IMR-90 (cell line): ENCODE measurements at regions not wholly inside any gene's neighbourhood (a gene's known extent, or its start where the extent isn't known, plus 50 kb on each side); places are given as distances from the start of the nearest gene placed in this dataset.

ENCODE experiments used
- ATAC-seq: fragments of 200-7000 bp; cut with Tn5 transposase; 2 replicates; pipeline ENCODE4 v1.9.1; 2020; ENCODE audit warnings: low read depth, mild to moderate bottlenecking, moderate library complexity
- BruUV-seq: library from RNA; stranded (reverse); fragments of 400-500 nt; replicated peaks from 2 replicates; lab custom pipeline; 2021; lab: Mats Ljungman, UMichigan
- CTCF ChIA-PET: fragments of 300-600 bp; formaldehyde crosslinking; extraction: SDS; loops from one replicate; lab custom pipeline; 2021; ENCODE audit warnings: antibody characterized with exemption; lab: Yijun Ruan, JAX
- POLR2A ChIA-PET: fragments of 300-600 bp; sonication (Branson Sonifier 250); formaldehyde crosslinking; loops from one replicate; lab custom pipeline; 2022; ENCODE audit warnings: antibody characterized with exemption; ENCODE audit not compliant: unreplicated experiment; lab: Charles Lee
- DNase-seq: peaks from one replicate; pipeline ENCODE4 v3.0.0; 2013
- H2AFZ ChIP-seq: replicated peaks from 2 replicates; pipeline ENCODE3; 2013; ENCODE audit warnings: low read length, mild to moderate bottlenecking; ENCODE audit not compliant: poor library complexity
- H2AK5ac ChIP-seq: 2 replicates; pipeline ENCODE4 v1.6.1; 2013; ENCODE audit warnings: low read depth, low read length, inconsistent platforms
- H2AK9ac ChIP-seq: replicated peaks from 2 replicates; pipeline ENCODE3; 2013; ENCODE audit warnings: mild to moderate bottlenecking, low read depth, low read length, moderate library complexity; ENCODE audit not compliant: poor library complexity
- H2BK120ac ChIP-seq: 2 replicates; pipeline ENCODE4 v1.6.1; 2013; ENCODE audit warnings: low read depth, low read length, inconsistent platforms
- H2BK15ac ChIP-seq: 3 replicates; pipeline ENCODE4 v1.6.1; 2013; ENCODE audit warnings: low read depth, low read length, inconsistent platforms
- H2BK20ac ChIP-seq: 2 replicates; pipeline ENCODE4 v1.6.1; 2013; ENCODE audit warnings: low read depth, mild to moderate bottlenecking, inconsistent platforms, low read length, moderate library complexity
- H2BK5ac ChIP-seq: 2 replicates; pipeline ENCODE4 v1.6.1; 2013; ENCODE audit warnings: mild to moderate bottlenecking, low read depth, low read length, inconsistent platforms; ENCODE audit not compliant: poor library complexity, severe bottlenecking
- H3K14ac ChIP-seq: replicated peaks from 2 replicates; pipeline ENCODE4 v1.6.1; 2013; ENCODE audit warnings: low read depth, low read length, inconsistent platforms
- H3K18ac ChIP-seq: 2 replicates; pipeline ENCODE4 v1.6.1; 2013; ENCODE audit warnings: low read depth, low read length, control low read depth
- H3K23ac ChIP-seq: 2 replicates; pipeline ENCODE4 v1.6.1; 2013; ENCODE audit warnings: low read depth, low read length, inconsistent platforms
- H3K27ac ChIP-seq: 2 replicates; pipeline ENCODE4 v1.5.1; 2013; ENCODE audit warnings: mild to moderate bottlenecking, control low read depth, low read length; ENCODE audit not compliant: insufficient read depth
- H3K27me3 ChIP-seq: 2 replicates; pipeline ENCODE4 v1.6.1; 2013; ENCODE audit warnings: low read length; ENCODE audit not compliant: control insufficient read depth, insufficient read depth
- H3K36me3 ChIP-seq: 2 replicates; pipeline ENCODE4 v1.6.1; 2013; ENCODE audit warnings: low read length, mixed read lengths; ENCODE audit not compliant: control insufficient read depth, insufficient read depth
- H3K4ac ChIP-seq: 2 replicates; pipeline ENCODE4 v1.6.1; 2013; ENCODE audit warnings: low read depth, low read length, inconsistent platforms
- H3K4me1 ChIP-seq: 2 replicates; pipeline ENCODE4 v1.6.1; 2013; ENCODE audit warnings: low read length, mixed read lengths; ENCODE audit not compliant: control insufficient read depth, insufficient read depth
- H3K4me2 ChIP-seq: 2 replicates; pipeline ENCODE4 v1.6.1; 2013; ENCODE audit warnings: low read depth, mild to moderate bottlenecking, control low read depth, low read length, moderate library complexity
- H3K4me3 ChIP-seq: 2 replicates; pipeline ENCODE4 v1.5.1; 2013; ENCODE audit warnings: low read depth, mild to moderate bottlenecking, control low read depth, low read length, moderate library complexity; ENCODE audit not compliant: insufficient read depth
- H3K56ac ChIP-seq: 2 replicates; pipeline ENCODE4 v1.6.1; 2013; ENCODE audit warnings: low read length, inconsistent platforms; ENCODE audit not compliant: insufficient read depth; ENCODE audit errors: extremely low read depth
- H3K79me1 ChIP-seq, 2 experiments: 2 replicates each; pipeline ENCODE4 v1.6.1; 2013; ENCODE audit warnings: low read length in 2 of 2, inconsistent platforms in 1 of 2, low read depth in 1 of 2
- H3K9ac ChIP-seq: 2 replicates; pipeline ENCODE4 v1.6.1; 2013; ENCODE audit warnings: low read depth, low read length, control low read depth
- H3K9me1 ChIP-seq: 2 replicates; pipeline ENCODE4 v1.6.1; 2013; ENCODE audit warnings: low read length, inconsistent platforms; ENCODE audit not compliant: insufficient read depth
- H3K9me3 ChIP-seq: 2 replicates; pipeline ENCODE4 v1.6.1; 2013; ENCODE audit warnings: low read length; ENCODE audit not compliant: control insufficient read depth, insufficient read depth
- H4K20me1 ChIP-seq: 2 replicates; pipeline ENCODE4 v1.6.1; 2013; ENCODE audit warnings: low read length, inconsistent platforms; ENCODE audit not compliant: insufficient read depth
- H4K5ac ChIP-seq: 2 replicates; pipeline ENCODE4 v1.6.1; 2013; ENCODE audit warnings: mild to moderate bottlenecking, low read depth, low read length, control low read depth
- H4K8ac ChIP-seq, 2 experiments: 2 replicates each; pipeline ENCODE4 v1.6.1; 2013; ENCODE audit warnings: low read depth in 2 of 2, low read length in 2 of 2, control low read depth in 1 of 2, inconsistent platforms in 1 of 2
- H4K91ac ChIP-seq: 2 replicates; pipeline ENCODE4 v1.6.1; 2013; ENCODE audit warnings: low read depth, low read length, inconsistent platforms; ENCODE audit not compliant: insufficient read depth
- BHLHE40 ChIP-seq: fragments of 150-350 bp; IDR thresholded peaks from 2 replicates; pipeline ENCODE4 v1.6.1; 2016; ENCODE audit warnings: mild to moderate bottlenecking, low read depth, low read length
- CEBPB ChIP-seq: IDR thresholded peaks from 2 replicates; pipeline ENCODE4 v1.6.1; 2012; ENCODE audit warnings: low read depth, low read length, improper control_type of control experiment
- CHD1 ChIP-seq: IDR thresholded peaks from 2 replicates; pipeline ENCODE4 v1.6.1; 2012; ENCODE audit warnings: low read depth, low read length, improper control_type of control experiment
- ELK1 ChIP-seq: fragments of 150-350 bp; IDR thresholded peaks from 2 replicates; pipeline ENCODE4 v1.6.1; 2016; ENCODE audit warnings: low read depth, mild to moderate bottlenecking, low read length, moderate library complexity, borderline replicate concordance
- FOS ChIP-seq: fragments of 150-350 bp; IDR thresholded peaks from 2 replicates; pipeline ENCODE4 v1.6.1; 2016; ENCODE audit warnings: low read depth, low read length
- MAFK ChIP-seq: IDR thresholded peaks from 2 replicates; pipeline ENCODE4 v1.6.1; 2012; ENCODE audit warnings: low read depth, low read length, improper control_type of control experiment
- MAZ ChIP-seq: IDR thresholded peaks from 2 replicates; pipeline ENCODE4 v1.6.1; 2012; ENCODE audit warnings: low read depth, mild to moderate bottlenecking, low read length, improper control_type of control experiment, moderate library complexity, borderline replicate concordance
- MXI1 ChIP-seq: IDR thresholded peaks from 2 replicates; pipeline ENCODE4 v1.6.1; 2012; ENCODE audit warnings: low read depth, mild to moderate bottlenecking, low read length, moderate library complexity, borderline replicate concordance
- NFE2L2 ChIP-seq: fragments of 150-350 bp; IDR thresholded peaks from 2 replicates; pipeline ENCODE4 v1.6.1; 2016; ENCODE audit warnings: low read depth, mild to moderate bottlenecking, low read length
- POLR2A ChIP-seq: IDR thresholded peaks from 2 replicates; pipeline ENCODE4 v1.6.1; 2012; ENCODE audit warnings: mild to moderate bottlenecking, low read depth, low read length
- RAD21 ChIP-seq: IDR thresholded peaks from 2 replicates; pipeline ENCODE4 v1.6.1; 2012; ENCODE audit warnings: low read length, improper control_type of control experiment
- RCOR1 ChIP-seq: IDR thresholded peaks from 2 replicates; pipeline ENCODE4 v1.6.1; 2012; ENCODE audit warnings: mild to moderate bottlenecking, low read length, improper control_type of control experiment; ENCODE audit not compliant: insufficient replicate concordance
- RFX5 ChIP-seq: IDR thresholded peaks from 2 replicates; pipeline ENCODE4 v1.8.0; 2012; ENCODE audit warnings: low read depth, mild to moderate bottlenecking, low read length, moderate library complexity
- SMC3 ChIP-seq: fragments of 150-350 bp; IDR thresholded peaks from 2 replicates; pipeline ENCODE4 v1.6.1; 2016; ENCODE audit warnings: low read depth, mild to moderate bottlenecking, antibody characterized with exemption, low read length, moderate library complexity
- USF2 ChIP-seq: fragments of 150-350 bp; IDR thresholded peaks from 2 replicates; pipeline ENCODE4 v1.6.1; 2017; ENCODE audit warnings: mild to moderate bottlenecking, antibody characterized with exemption, low read length, low read depth
- WGBS, 2 experiments: methylation state at CpG; one replicate each; pipeline versions ENCODE4 v1.1.5 to v1.1.7; 2013; ENCODE audit warnings: missing lambda C conversion rate in 2 of 2; ENCODE audit not compliant: insufficient read length in 1 of 2; ENCODE audit errors: extremely low coverage in 2 of 2; 5-methylcytosine and 5-hydroxymethylcytosine counted together
- dilution Hi-C: fragments of 300-500 bp; cut with HindIII; formaldehyde crosslinking; loops from one replicate; pipeline ENCODE4 v1.14.3; 2018; ENCODE audit warnings: low sequenced_read_pairs; ENCODE audit not compliant: unreplicated experiment
- in situ Hi-C: fragments of 300-500 bp; cut with MboI; formaldehyde crosslinking; loops from 3 replicates; pipeline ENCODE4 v1.14.3; 2019; ENCODE audit warnings: low sequenced_read_pairs, inconsistent platforms, mixed read lengths
- intact Hi-C: fragments of 100-400 bp; cut with micrococcal nuclease; formaldehyde crosslinking; loops from 2 replicates; pipeline ENCODE4 v1.10.0; 2022
- TF ChIP-seq, protein P1 (sequence below): conservative IDR thresholded peaks from 2 replicates; pipeline ENCODE4 v1.5.1; 2012; ENCODE audit warnings: mild to moderate bottlenecking, low read depth, low read length, improper control_type of control experiment

- H3K18ac ChIP-seq, result no peak overlapping the region
- ATAC-seq (no peak), DNase-seq (no peak)
- WGBS, 2 experiments, result no CpG with 5 or more reads among the region's 4 CpGs
- no peak overlapping the region for H3K23ac ChIP-seq
- no peaks in the 10 kb centered on the region for H3K4me1 ChIP-seq
- no peaks in the 10 kb centered on the region; the same call in 1 of the 2 replicates for H3K9me3 ChIP-seq
- H4K20me1 ChIP-seq, result no peaks in the 10 kb centered on the region
- H4K5ac ChIP-seq, result no peak overlapping the region
- no peak overlapping the region for H2BK120ac ChIP-seq
- no peak overlapping the region for H2AK9ac ChIP-seq
- no peak overlapping the region for H4K91ac ChIP-seq
- no peaks in the 10 kb centered on the region for H3K79me1 ChIP-seq
- in situ Hi-C loops, result no loop called here
- no peak overlapping the region for H3K4me3 ChIP-seq
- CTCF ChIA-PET, result no interaction called here
- no peak overlapping the region for H3K56ac ChIP-seq
- TF ChIP-seq NFE2L2, result no peak
- no peak for TF ChIP-seq CHD1
- TF ChIP-seq BHLHE40, result no peak
- TF ChIP-seq USF2, result no peak
- TF ChIP-seq, protein P1, sequence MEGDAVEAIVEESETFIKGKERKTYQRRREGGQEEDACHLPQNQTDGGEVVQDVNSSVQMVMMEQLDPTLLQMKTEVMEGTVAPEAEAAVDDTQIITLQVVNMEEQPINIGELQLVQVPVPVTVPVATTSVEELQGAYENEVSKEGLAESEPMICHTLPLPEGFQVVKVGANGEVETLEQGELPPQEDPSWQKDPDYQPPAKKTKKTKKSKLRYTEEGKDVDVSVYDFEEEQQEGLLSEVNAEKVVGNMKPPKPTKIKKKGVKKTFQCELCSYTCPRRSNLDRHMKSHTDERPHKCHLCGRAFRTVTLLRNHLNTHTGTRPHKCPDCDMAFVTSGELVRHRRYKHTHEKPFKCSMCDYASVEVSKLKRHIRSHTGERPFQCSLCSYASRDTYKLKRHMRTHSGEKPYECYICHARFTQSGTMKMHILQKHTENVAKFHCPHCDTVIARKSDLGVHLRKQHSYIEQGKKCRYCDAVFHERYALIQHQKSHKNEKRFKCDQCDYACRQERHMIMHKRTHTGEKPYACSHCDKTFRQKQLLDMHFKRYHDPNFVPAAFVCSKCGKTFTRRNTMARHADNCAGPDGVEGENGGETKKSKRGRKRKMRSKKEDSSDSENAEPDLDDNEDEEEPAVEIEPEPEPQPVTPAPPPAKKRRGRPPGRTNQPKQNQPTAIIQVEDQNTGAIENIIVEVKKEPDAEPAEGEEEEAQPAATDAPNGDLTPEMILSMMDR, result no peak
- TF ChIP-seq CEBPB, result no peak
- no peak for TF ChIP-seq FOS
- no peak for TF ChIP-seq MAFK
- no peak for TF ChIP-seq MXI1
- TF ChIP-seq RFX5, result no peak
- TF ChIP-seq ELK1, result no peak
- TF ChIP-seq POLR2A, result no peak
- no peak for TF ChIP-seq RCOR1
- TF ChIP-seq SMC3, result no peak
- TF ChIP-seq RAD21, result no peak
- no peak for TF ChIP-seq MAZ
- no peak overlapping the region for H2BK20ac ChIP-seq
- no peak overlapping the region for H3K9ac ChIP-seq
- no peak overlapping the region for H2AK5ac ChIP-seq
- intact Hi-C loops, result no loop called here
- H2BK5ac ChIP-seq, result no peak overlapping the region
- POLR2A ChIA-PET, result no interaction called here
- H4K8ac ChIP-seq, result no peak overlapping the region
- no peak overlapping the region for H3K4ac ChIP-seq
- no peak overlapping the region for H2AFZ ChIP-seq
- H3K4me2 ChIP-seq, result no peak overlapping the region
- H2BK15ac ChIP-seq, result no peak overlapping the region
- dilution Hi-C loops, result no loop called here
- H3K36me3 ChIP-seq, result no peaks in the 10 kb centered on the region
- H3K14ac ChIP-seq, result no peak overlapping the region
- no TSS peak for BruUV-seq
- H3K27ac ChIP-seq, result no peak overlapping the region
- H3K27me3 ChIP-seq, result no peaks in the 10 kb centered on the region
- no peaks in the 10 kb centered on the region for H3K9me1 ChIP-seq
Measured at GRCh38 chr19:34600366-34600765, 76.6 kb downstream of the SCGB2B2 start.
